ENCODE measurements at regions not wholly inside any gene's neighbourhood (a gene's known extent, or its start where the extent isn't known, plus 50 kb on each side); places are given as distances from the start of the nearest gene placed in this dataset.

DNA sequence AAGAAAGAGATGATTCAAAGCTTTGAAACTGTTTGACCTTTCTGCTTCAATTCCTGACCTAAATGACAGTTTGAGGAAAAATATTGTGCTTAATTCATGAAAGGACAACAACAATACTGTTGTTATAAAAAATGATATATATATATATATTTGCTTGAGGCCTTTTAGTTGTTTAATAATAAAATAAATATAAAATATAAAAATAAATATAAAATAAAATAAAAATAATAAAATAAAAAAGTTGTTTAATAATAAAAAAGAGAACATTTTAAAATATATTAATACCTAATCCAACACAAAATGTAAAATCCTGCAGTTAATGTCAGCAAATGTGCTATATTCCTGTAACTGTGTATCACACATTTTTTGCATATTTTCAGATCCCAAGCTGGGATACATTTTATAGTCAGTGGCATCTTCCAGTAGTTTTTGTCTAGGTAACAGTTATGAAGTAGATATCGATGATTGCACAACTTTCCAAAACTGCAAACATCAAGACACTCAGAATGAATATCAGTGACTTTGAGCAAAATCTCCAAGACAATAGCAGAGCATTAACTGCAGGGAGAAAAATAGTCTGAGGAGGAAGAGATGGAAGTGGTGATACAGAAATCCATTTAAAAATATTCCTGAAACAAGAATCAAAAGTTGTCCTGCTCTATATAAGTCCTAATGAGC lies 375.5 kb upstream of the KLHL1 start:
- TF ChIP-seq, protein P1, sequence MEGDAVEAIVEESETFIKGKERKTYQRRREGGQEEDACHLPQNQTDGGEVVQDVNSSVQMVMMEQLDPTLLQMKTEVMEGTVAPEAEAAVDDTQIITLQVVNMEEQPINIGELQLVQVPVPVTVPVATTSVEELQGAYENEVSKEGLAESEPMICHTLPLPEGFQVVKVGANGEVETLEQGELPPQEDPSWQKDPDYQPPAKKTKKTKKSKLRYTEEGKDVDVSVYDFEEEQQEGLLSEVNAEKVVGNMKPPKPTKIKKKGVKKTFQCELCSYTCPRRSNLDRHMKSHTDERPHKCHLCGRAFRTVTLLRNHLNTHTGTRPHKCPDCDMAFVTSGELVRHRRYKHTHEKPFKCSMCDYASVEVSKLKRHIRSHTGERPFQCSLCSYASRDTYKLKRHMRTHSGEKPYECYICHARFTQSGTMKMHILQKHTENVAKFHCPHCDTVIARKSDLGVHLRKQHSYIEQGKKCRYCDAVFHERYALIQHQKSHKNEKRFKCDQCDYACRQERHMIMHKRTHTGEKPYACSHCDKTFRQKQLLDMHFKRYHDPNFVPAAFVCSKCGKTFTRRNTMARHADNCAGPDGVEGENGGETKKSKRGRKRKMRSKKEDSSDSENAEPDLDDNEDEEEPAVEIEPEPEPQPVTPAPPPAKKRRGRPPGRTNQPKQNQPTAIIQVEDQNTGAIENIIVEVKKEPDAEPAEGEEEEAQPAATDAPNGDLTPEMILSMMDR (IDR thresholded peaks at IDR 0.05; ENCODE audit: insufficient read depth, low read length) = no peak
- DNase-seq (ENCODE audit: low read depth) = no peak
- H3K4me3 ChIP-seq (ENCODE audit: low read depth, low read length) = no peak overlapping the region

DNA sequence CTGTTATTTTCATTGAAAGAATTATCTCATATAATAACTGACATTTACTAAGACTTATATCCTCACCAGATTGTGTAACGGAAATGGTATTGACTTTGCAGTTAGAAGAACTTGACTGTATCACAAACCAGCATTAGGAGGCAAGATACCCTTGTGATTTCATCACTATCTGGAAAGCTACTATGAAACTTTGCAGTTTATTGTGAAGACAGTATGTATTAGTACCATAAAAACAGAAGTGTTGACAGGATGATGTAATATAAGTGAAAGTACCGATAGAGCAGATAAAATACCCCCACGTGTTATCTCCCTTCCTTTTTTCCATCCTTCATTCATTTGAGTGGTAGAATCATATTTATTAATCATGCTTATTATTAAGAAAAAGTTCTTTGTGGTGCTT lies 365.7 kb upstream of the KLHL1 start:
- no peak for DNase-seq (ENCODE audit: low read depth)
- TF ChIP-seq, protein P1 (IDR thresholded peaks at IDR 0.05; ENCODE audit: insufficient read depth, low read length) = no peak
- no peak overlapping the region for H3K4me3 ChIP-seq (ENCODE audit: low read depth, low read length)

DNA sequence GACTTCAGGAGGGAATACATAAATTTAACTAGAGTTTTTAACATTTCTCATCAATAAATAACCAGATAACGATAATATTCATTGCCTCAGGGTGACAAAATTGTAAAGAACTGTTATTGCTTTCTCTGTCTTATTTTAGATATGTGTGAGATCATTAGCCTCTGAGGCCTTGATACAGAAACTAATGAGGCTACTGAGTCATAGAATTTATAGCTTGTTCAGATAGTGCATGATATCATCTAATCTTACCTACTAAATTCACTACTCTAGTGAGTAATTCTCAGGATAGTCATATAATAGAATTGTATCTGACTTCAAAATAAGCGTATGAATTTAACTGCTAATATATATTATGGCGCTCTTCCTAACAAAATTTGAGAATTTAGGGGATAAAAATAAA lies 360.8 kb upstream of the KLHL1 start:
- no peak for DNase-seq (ENCODE audit: low read depth)
- no peak overlapping the region for H3K4me3 ChIP-seq (ENCODE audit: low read depth, low read length)
- TF ChIP-seq, protein P1 (IDR thresholded peaks at IDR 0.05; ENCODE audit: insufficient read depth, low read length) = no peak

DNA sequence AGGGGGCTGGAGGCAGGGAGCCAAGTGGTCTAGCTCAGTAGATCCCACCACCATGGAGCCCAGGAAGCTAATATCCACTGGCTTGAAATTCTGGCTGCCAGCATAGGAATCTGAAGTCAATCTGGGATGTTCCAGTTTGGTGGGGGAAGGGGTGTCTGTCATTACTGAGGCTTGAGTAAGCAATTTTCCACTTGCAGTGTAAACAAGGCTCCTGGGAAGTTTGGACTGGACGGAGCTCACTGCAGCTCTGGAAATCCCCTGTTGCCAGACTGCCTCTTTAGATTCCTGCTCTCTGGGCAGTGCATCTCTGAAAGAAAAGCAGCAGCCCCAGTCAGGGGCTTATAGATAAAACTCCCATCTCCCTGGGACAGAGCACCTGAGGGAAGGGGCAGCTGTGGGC lies 349.2 kb upstream of the KLHL1 start:
- TF ChIP-seq, protein P1 (IDR thresholded peaks at IDR 0.05; ENCODE audit: insufficient read depth, low read length) = no peak
- no peak for DNase-seq (ENCODE audit: low read depth)
- H3K4me3 ChIP-seq (ENCODE audit: low read depth, low read length) = no peak overlapping the region

DNA sequence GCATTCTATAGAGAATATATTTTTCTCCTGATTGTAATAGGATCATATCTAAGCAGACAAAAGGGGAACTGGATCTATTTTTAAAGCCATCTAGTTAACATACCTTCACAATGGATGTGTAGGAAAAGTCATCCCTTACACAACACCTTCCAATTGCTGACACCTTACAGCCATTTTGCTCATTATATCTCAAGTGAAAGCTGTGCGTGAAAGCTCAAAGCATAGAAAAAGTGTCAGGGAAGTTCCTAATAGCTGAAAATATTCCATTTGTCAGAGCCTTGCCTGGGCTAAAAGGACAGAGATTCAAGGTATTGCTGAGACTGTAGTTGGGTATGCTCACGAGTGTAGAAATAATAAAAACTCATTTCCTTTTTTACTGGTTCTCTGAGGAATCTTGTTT lies 340.6 kb upstream of the KLHL1 start:
- no peak for DNase-seq (ENCODE audit: low read depth)
- TF ChIP-seq, protein P1 (IDR thresholded peaks at IDR 0.05; ENCODE audit: insufficient read depth, low read length) = no peak
- H3K4me3 ChIP-seq (ENCODE audit: low read depth, low read length) = no peak overlapping the region

- TF ChIP-seq, protein P1 (IDR thresholded peaks at IDR 0.05; ENCODE audit: insufficient read depth, low read length) = no peak
- H3K4me3 ChIP-seq (ENCODE audit: low read depth, low read length) = no peak overlapping the region
- no peak for DNase-seq (ENCODE audit: low read depth)
These were observed 324.1 kb upstream of the KLHL1 start for GRCh38 chr13:70432276-70432805.

DNA sequence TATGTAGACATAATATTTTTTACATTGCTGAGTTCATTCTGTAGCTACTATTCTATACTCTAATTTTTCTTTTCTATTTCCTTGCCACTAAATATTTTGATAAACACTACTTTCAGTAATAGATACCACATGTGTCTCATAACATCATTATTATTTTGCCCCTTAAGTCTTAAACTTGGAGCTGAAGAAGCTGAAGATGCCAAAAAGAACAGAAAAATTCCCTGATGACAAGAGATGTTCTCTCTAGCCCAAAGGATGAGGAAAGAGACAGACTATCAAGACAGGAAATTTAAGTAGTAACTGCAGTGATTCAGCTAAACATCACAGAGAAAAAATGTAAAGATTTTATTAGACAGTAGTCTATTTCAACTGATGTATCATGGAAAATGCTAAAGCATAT lies 322.0 kb upstream of the KLHL1 start:
- H3K4me3 ChIP-seq (ENCODE audit: low read depth, low read length) = no peak overlapping the region
- no peak for DNase-seq (ENCODE audit: low read depth)
- TF ChIP-seq, protein P1 (IDR thresholded peaks at IDR 0.05; ENCODE audit: insufficient read depth, low read length) = no peak

All from fibroblast of the aortic adventitia (primary cell).